Ovary (tissue), 3 donors: ENCODE measurements at regions not wholly inside any gene's neighbourhood (a gene's known extent, or its start where the extent isn't known, plus 50 kb on each side); places are given as distances from the start of the nearest gene placed in this dataset.

ENCODE experiments used
- POLR2A ChIP-seq: fragments of 450-650 bp; IDR thresholded peaks from one replicate; pipeline ENCODE4 v1.6.1; 2017; ENCODE audit warnings: antibody characterized with exemption, mild to moderate bottlenecking, moderate library complexity
- TF ChIP-seq, protein P1 (sequence below), 3 donors: fragments of 450-650 bp in 2 of 3; fragments of 200-600 bp in 1 of 3; IDR thresholded peaks; one replicate each; pipeline versions ENCODE4 v1.5.1 to v1.8.0; 2016 to 2022; ENCODE audit warnings: antibody characterized with exemption in 3 of 3, mild to moderate bottlenecking in 1 of 3
- donor health status: DM: no; HTN: no; CAD: no.

DNA sequence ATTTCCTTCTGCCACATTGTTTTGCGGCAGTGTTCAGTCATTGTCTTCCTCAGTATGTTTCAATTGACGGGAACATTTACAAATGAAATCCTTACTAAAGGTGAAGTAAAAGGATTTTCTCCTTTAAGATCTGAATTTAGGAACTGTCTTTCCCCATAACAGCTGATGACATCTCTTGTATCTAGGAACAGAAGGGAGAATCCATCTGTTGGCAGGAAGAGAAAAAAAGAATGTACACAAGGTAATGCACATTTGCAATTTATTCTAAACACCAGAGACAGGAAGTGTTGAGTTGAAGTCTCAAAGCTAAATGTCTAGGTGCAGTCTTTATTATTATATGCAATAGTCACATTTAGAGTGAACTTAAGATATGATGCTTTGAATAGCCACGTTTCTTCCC lies 334.5 kb downstream of the HDGFL1 start:
- TF ChIP-seq POLR2A = no peak
- TF ChIP-seq, protein P1, sequence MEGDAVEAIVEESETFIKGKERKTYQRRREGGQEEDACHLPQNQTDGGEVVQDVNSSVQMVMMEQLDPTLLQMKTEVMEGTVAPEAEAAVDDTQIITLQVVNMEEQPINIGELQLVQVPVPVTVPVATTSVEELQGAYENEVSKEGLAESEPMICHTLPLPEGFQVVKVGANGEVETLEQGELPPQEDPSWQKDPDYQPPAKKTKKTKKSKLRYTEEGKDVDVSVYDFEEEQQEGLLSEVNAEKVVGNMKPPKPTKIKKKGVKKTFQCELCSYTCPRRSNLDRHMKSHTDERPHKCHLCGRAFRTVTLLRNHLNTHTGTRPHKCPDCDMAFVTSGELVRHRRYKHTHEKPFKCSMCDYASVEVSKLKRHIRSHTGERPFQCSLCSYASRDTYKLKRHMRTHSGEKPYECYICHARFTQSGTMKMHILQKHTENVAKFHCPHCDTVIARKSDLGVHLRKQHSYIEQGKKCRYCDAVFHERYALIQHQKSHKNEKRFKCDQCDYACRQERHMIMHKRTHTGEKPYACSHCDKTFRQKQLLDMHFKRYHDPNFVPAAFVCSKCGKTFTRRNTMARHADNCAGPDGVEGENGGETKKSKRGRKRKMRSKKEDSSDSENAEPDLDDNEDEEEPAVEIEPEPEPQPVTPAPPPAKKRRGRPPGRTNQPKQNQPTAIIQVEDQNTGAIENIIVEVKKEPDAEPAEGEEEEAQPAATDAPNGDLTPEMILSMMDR (IDR thresholded peaks at IDR 0.05) = no peak
